Endothelial cell of umbilical vein (primary cell): ENCODE measurements at regions not wholly inside any gene's neighbourhood (a gene's known extent, or its start where the extent isn't known, plus 50 kb on each side); places are given as distances from the start of the nearest gene placed in this dataset.

Experiments used
- BruUV-seq: library from RNA; stranded (reverse); fragments of 400-500 nt; replicated peaks from 2 replicates; lab custom pipeline; 2021; lab: Mats Ljungman, UMichigan
- CTCF ChIA-PET: fragments of 300-600, 350-600 bp; sonication (Branson Sonifier 250); formaldehyde crosslinking; loops from one replicate; lab custom pipeline; 2021; ENCODE audit warnings: antibody characterized with exemption, inconsistent platforms; lab: Charles Lee
- POLR2A ChIA-PET: fragments of 300-600, 350-600 bp; sonication (Branson Sonifier 250); formaldehyde crosslinking; loops from one replicate; lab custom pipeline; 2021; ENCODE audit warnings: antibody characterized with exemption, inconsistent platforms; lab: Charles Lee
- DNase-seq: peaks from one replicate; pipeline ENCODE4 v3.0.0-alpha.2; 2011; ENCODE audit warnings: low read depth, low spot score
- FAIRE-seq: peaks from 2 replicates; lab custom pipeline; 2011; peaks lifted over from hg19 to GRCh38; lab: Jason Lieb, UNC
- H2AFZ ChIP-seq: 2 replicates; pipeline ENCODE4 v1.6.0; 2012; ENCODE audit warnings: low read depth, low read length, control low read depth, inconsistent platforms
- H3K27ac ChIP-seq: 2 replicates; pipeline ENCODE4 v1.5.1; 2011; ENCODE audit warnings: low read depth, mild to moderate bottlenecking, control low read depth, low read length, moderate library complexity; ENCODE audit not compliant: insufficient read depth
- H3K27me3 ChIP-seq, 2 experiments: 2 replicates each; pipeline versions ENCODE4 v1.6.0 to v1.6.1; 2011; ENCODE audit warnings: low read length in 2 of 2, mixed read lengths in 1 of 2; ENCODE audit not compliant: control insufficient read depth in 2 of 2, insufficient read depth in 2 of 2
- H3K36me3 ChIP-seq, 2 experiments: 2 replicates in 1 of 2; 3 replicates in 1 of 2; pipeline ENCODE4 v1.5.1; 2011; ENCODE audit warnings: low read length in 2 of 2, mild to moderate bottlenecking in 1 of 2, moderate library complexity in 1 of 2; ENCODE audit not compliant: control insufficient read depth in 2 of 2, insufficient read depth in 2 of 2; ENCODE audit errors: extremely low read depth in 1 of 2
- H3K4me1 ChIP-seq: 3 replicates; pipeline ENCODE4 v1.5.1; 2011; ENCODE audit warnings: mild to moderate bottlenecking, low read length; ENCODE audit not compliant: control insufficient read depth, insufficient read depth; ENCODE audit errors: extremely low read depth
- H3K4me2 ChIP-seq: 2 replicates; pipeline ENCODE4 v1.6.1; 2011; ENCODE audit warnings: low read length, control low read depth, mixed read lengths; ENCODE audit not compliant: insufficient read depth
- H3K4me3 ChIP-seq, 3 experiments: fragments of 200-600 bp in 1 of 3; sonication (generic), shearing (Covaris generic) in 1 of 3; replicated peaks in 1 of 3; 2 replicates each; pipeline ENCODE4 v1.5.1; 2011 to 2016; ENCODE audit warnings: control low read depth in 3 of 3, low read length in 3 of 3, mild to moderate bottlenecking in 2 of 3, inconsistent platforms in 1 of 3, low read depth in 1 of 3, moderate library complexity in 1 of 3; ENCODE audit not compliant: insufficient read depth in 1 of 3
- H3K79me2 ChIP-seq: 2 replicates; pipeline ENCODE4 v1.6.0; 2012; ENCODE audit warnings: low read length, inconsistent platforms; ENCODE audit not compliant: control insufficient read depth, insufficient read depth
- H3K9ac ChIP-seq: replicated peaks from 2 replicates; pipeline ENCODE3; 2011; ENCODE audit warnings: low read length, control low read depth; ENCODE audit not compliant: insufficient read depth; ENCODE audit errors: extremely low read depth
- H3K9me1 ChIP-seq: replicated peaks from 3 replicates; pipeline ENCODE4 v1.6.0; 2011; ENCODE audit warnings: mild to moderate bottlenecking, low read length; ENCODE audit not compliant: control insufficient read depth, insufficient read depth; ENCODE audit errors: extremely low read depth
- H3K9me3 ChIP-seq: replicated peaks from 2 replicates; pipeline ENCODE4 v1.5.1; 2012; ENCODE audit warnings: low read length, inconsistent platforms; ENCODE audit not compliant: control insufficient read depth, insufficient read depth
- H4K20me1 ChIP-seq: replicated peaks from 2 replicates; pipeline ENCODE3; 2011; ENCODE audit warnings: mild to moderate bottlenecking, low read length; ENCODE audit not compliant: control insufficient read depth, insufficient read depth; ENCODE audit errors: extremely low read depth
- EZH2 ChIP-seq: IDR thresholded peaks from 2 replicates; pipeline ENCODE4 v1.6.1; 2012; ENCODE audit warnings: borderline replicate concordance, low read depth, mild to moderate bottlenecking, moderate library complexity, low read length, inconsistent platforms; ENCODE audit not compliant: severe bottlenecking
- FOS ChIP-seq: IDR thresholded peaks from 2 replicates; pipeline ENCODE4 v1.6.1; 2011; ENCODE audit warnings: mild to moderate bottlenecking, low read length, moderate library complexity, borderline replicate concordance; ENCODE audit not compliant: insufficient read depth
- GATA2 ChIP-seq: IDR thresholded peaks from 2 replicates; pipeline ENCODE4 v1.7.0; 2011; ENCODE audit warnings: low read depth, mild to moderate bottlenecking, moderate library complexity, mixed read lengths, low read length; ENCODE audit not compliant: insufficient read length, insufficient read depth
- JUN ChIP-seq: IDR thresholded peaks from 2 replicates; pipeline ENCODE4 v1.6.1; 2011; ENCODE audit warnings: borderline replicate concordance, low read depth; ENCODE audit not compliant: insufficient read length, insufficient read depth
- MYC ChIP-seq: IDR thresholded peaks from one replicate; pipeline ENCODE4 v1.6.1; 2011; ENCODE audit warnings: mild to moderate bottlenecking, low read depth, low read length
- POLR2A ChIP-seq: IDR thresholded peaks from 2 replicates; pipeline ENCODE4 v1.6.1; 2012; ENCODE audit warnings: low read depth, mild to moderate bottlenecking, control low read depth, low read length
- POLR2AphosphoS5 ChIP-seq: IDR thresholded peaks from 2 replicates; pipeline ENCODE4 v1.6.1; 2012; ENCODE audit warnings: low read depth, mild to moderate bottlenecking, control low read depth, low read length, moderate library complexity; ENCODE audit not compliant: insufficient read depth
- dilution Hi-C: fragments of 300-500 bp; cut with MboI; formaldehyde crosslinking; loops from one replicate; pipeline ENCODE4 v1.15.0; 2019; ENCODE audit warnings: low sequenced_read_pairs; ENCODE audit not compliant: extremely low pct_ligation_motif_present
- intact Hi-C: fragments of 100-400 bp; cut with micrococcal nuclease; formaldehyde crosslinking; loops from one replicate; pipeline ENCODE4 v1.10.0; 2022
- TF ChIP-seq, protein P1 (sequence below), 2 donors: IDR thresholded peaks; 1 replicate in 1 of 2; 2 replicates in 1 of 2; pipeline ENCODE4 v1.5.1; 2011; ENCODE audit warnings: low read length in 2 of 2, mild to moderate bottlenecking in 2 of 2, moderate library complexity in 2 of 2, control low read depth in 1 of 2, inconsistent platforms in 1 of 2, low read depth in 1 of 2; ENCODE audit not compliant: insufficient read depth in 1 of 2; ENCODE audit errors: extremely low read depth in 1 of 2

DNA sequence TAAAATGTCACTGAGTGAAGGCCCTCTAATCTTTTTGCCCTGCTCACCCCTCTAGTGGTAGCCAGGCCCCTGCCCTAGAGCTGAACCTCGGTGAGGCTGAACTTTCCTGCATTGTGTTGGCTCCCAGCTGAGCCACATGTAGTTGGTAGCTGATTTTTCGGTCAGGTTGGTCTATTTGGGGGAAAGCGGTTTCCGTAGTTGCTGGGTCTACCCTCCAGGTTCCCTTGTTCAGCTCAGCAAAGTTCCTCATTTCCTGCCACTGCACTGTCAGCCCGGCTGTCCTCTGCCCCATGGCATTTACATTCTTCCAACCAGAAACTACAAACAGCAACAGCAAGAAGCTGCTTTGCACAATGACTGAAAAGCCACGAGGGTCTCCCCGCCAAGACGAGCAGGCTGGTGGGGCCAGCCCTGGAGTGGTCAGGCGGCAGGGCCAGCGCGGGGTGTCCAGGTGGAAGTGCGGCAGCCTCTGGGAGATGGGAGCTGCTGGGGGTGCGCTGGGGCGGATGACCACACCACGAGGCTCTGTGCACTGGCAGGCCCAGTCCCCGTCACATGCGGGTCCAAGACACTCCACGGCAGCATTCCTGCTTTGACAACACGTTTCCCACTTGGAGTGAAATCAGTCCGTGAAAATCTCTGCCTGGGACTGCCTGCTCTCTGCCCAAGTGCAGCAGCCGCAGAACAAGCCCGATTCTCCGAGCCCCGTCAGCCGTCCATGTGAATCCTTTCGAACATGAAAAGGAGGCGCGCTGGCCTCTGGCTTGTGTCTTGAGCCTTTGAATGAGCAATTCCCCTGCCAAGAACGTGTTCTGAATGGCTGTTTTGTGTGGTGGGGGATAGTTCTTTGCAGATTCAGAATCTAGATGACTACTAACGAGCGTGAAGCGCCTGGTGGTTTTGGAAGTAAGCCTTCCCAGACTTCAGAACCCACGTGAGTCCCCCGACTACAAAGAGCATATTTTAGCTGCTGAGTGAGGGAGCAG is 159.4 kb downstream of the ASB1 start:
- ChIA-PET POLR2A (no interaction called here), CTCF (no interaction called here)
- Histone ChIP-seq H3K9me1 (no peaks in the 10 kb centered on the region), H3K36me3 (no peaks in the 10 kb centered on the region), H3K9ac (no peak overlapping the region), H3K4me1 (no peaks in the 10 kb centered on the region), H2AFZ (no peak overlapping the region), H3K9me3 (no peaks in the 10 kb centered on the region), H3K4me2 (no peak overlapping the region), H4K20me1 (no peaks in the 10 kb centered on the region), H3K79me2 (no peaks in the 10 kb centered on the region), H3K27me3 (no peaks in the 10 kb centered on the region), H3K4me3 (no peak overlapping the region), H3K27ac (no peak overlapping the region)
- DNase-seq (no peak), FAIRE-seq (no peak)
- dilution Hi-C loops (no loop called here), intact Hi-C loops (no loop called here)
- TF ChIP-seq MYC (no peak), GATA2 (no peak), EZH2 (no peak), POLR2A (no peak), JUN (no peak), POLR2AphosphoS5 (no peak), FOS (no peak)
- TF ChIP-seq, protein P1, sequence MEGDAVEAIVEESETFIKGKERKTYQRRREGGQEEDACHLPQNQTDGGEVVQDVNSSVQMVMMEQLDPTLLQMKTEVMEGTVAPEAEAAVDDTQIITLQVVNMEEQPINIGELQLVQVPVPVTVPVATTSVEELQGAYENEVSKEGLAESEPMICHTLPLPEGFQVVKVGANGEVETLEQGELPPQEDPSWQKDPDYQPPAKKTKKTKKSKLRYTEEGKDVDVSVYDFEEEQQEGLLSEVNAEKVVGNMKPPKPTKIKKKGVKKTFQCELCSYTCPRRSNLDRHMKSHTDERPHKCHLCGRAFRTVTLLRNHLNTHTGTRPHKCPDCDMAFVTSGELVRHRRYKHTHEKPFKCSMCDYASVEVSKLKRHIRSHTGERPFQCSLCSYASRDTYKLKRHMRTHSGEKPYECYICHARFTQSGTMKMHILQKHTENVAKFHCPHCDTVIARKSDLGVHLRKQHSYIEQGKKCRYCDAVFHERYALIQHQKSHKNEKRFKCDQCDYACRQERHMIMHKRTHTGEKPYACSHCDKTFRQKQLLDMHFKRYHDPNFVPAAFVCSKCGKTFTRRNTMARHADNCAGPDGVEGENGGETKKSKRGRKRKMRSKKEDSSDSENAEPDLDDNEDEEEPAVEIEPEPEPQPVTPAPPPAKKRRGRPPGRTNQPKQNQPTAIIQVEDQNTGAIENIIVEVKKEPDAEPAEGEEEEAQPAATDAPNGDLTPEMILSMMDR (IDR thresholded peaks at IDR 0.05; ENCODE audit: extremely low read depth in 1 of 2, insufficient read depth in 1 of 2, low read depth in 1 of 2, low read length in 2 of 2), result no peak
- BruUV-seq, result no TSS peak
